Tibial nerve (tissue), 4 donors: ENCODE measurements at regions not wholly inside any gene's neighbourhood (a gene's known extent, or its start where the extent isn't known, plus 50 kb on each side); places are given as distances from the start of the nearest gene placed in this dataset.

Experiments
- DNase-seq, 2 donors: peaks; one replicate each; pipeline ENCODE4 v3.0.0-alpha.2; 2019; ENCODE audit warnings: low spot score in 2 of 2
- H3K27ac ChIP-seq, 4 donors: fragments of 200-600 bp; sonication (generic) in 3 of 4; one replicate each; pipeline ENCODE4 v1.5.1; 2017 to 2019; ENCODE audit warnings: mild to moderate bottlenecking in 1 of 4
- H3K27me3 ChIP-seq, 2 donors: fragments of 200-600 bp; sonication (generic) in 1 of 2; one replicate each; pipeline versions ENCODE4 v1.5.1 to v1.6.0; 2017 to 2019
- H3K36me3 ChIP-seq, 3 donors: fragments of 200-600 bp; sonication (generic); one replicate each; pipeline ENCODE4 v1.5.1; 2018 to 2019
- H3K4me1 ChIP-seq, 4 donors: fragments of 200-600 bp; sonication (generic) in 3 of 4; one replicate each; pipeline ENCODE4 v1.5.1; 2017 to 2019
- H3K4me3 ChIP-seq, 4 donors: fragments of 200-600 bp; sonication (generic) in 3 of 4; one replicate each; pipeline ENCODE4 v1.5.1; 2017 to 2019; ENCODE audit warnings: mild to moderate bottlenecking in 1 of 4, moderate library complexity in 1 of 4
- H3K9me3 ChIP-seq, 4 donors: fragments of 200-600 bp; sonication (generic) in 3 of 4; one replicate each; pipeline ENCODE4 v1.5.1; 2017 to 2019
- CTCF ChIP-seq, 5 experiments: fragments of 200-600 bp in 3 of 5; fragments of 450-650 bp in 2 of 5; sonication (generic) in 3 of 5; IDR thresholded peaks; one replicate each; pipeline ENCODE4 v1.5.1; 2016 to 2019; ENCODE audit warnings: antibody characterized with exemption in 5 of 5, mild to moderate bottlenecking in 3 of 5, moderate library complexity in 2 of 5
- EP300 ChIP-seq, 2 donors: sonication (generic); formaldehyde crosslinking; IDR thresholded peaks; one replicate each; pipeline ENCODE4 v1.6.1; 2017; ENCODE audit warnings: antibody characterized with exemption in 2 of 2, mild to moderate bottlenecking in 1 of 2
- POLR2A ChIP-seq, 2 donors: fragments of 450-650 bp; IDR thresholded peaks; one replicate each; pipeline ENCODE4 v1.6.1; 2017; ENCODE audit warnings: antibody characterized with exemption in 2 of 2, mild to moderate bottlenecking in 2 of 2, moderate library complexity in 2 of 2
- WGBS, 2 donors: methylation state at CpG; one replicate each; pipeline ENCODE4 v1.1.5; 2018; 5-methylcytosine and 5-hydroxymethylcytosine counted together

- H3K9me3 ChIP-seq: no peaks in the 10 kb centered on the region
- no peak overlapping the region for H3K4me3 ChIP-seq
- H3K36me3 ChIP-seq: no peaks in the 10 kb centered on the region
- peak overlapping the region in 1 of 4 donors; percentile 49 for H3K27ac ChIP-seq
- 73 to 78% methylated on average over 8 of the region's 8 CpGs for WGBS, 2 donors
- peaks cover 0 to 23% (median 3%) of the 10 kb centered on the region in 4 donors for H3K4me1 ChIP-seq
- no peaks in the 10 kb centered on the region for H3K27me3 ChIP-seq
- no peak for DNase-seq
- TF ChIP-seq CTCF (IDR thresholded peaks at IDR 0.05): no peak
- no peak for TF ChIP-seq EP300 (IDR thresholded peaks at IDR 0.05)
- no peak for TF ChIP-seq POLR2A (IDR thresholded peaks at IDR 0.05)
Observed at GRCh38 chr9:81372628-81373191, 316.6 kb downstream of the TLE1 start.

- Histone ChIP-seq H3K4me3 (no peak overlapping the region), H3K36me3 (no peaks in the 10 kb centered on the region), H3K9me3 (no peaks in the 10 kb centered on the region), H3K27me3 (no peaks in the 10 kb centered on the region), H3K27ac (peak overlapping the region in 2 of 4 donors; percentile 3 to 8), H3K4me1 (peaks cover 0 to 16% (median 3%) of the 10 kb centered on the region in 4 donors)
- DNase-seq: no peak
- TF ChIP-seq EP300 (IDR thresholded peaks at IDR 0.05) (no peak), POLR2A (IDR thresholded peaks at IDR 0.05) (no peak), CTCF (IDR thresholded peaks at IDR 0.05) (no peak)
- WGBS, 2 donors: 63 to 74% methylated on average over 7 of the region's 7 CpGs
Observed at GRCh38 chr9:81371824-81372223, 317.5 kb downstream of the TLE1 start.

- Histone ChIP-seq H3K4me3 (no peak overlapping the region), H3K9me3 (peaks cover 0 to 2% (median 0%) of the 10 kb centered on the region in 4 donors), H3K27ac (no peak overlapping the region), H3K27me3 (no peaks in the 10 kb centered on the region), H3K4me1 (peaks cover 0 to 13% (median 3%) of the 10 kb centered on the region in 4 donors), H3K36me3 (no peaks in the 10 kb centered on the region)
- TF ChIP-seq POLR2A (IDR thresholded peaks at IDR 0.05) (no peak), CTCF (IDR thresholded peaks at IDR 0.05) (no peak), EP300 (IDR thresholded peaks at IDR 0.05) (no peak)
- no peak for DNase-seq
- WGBS, 2 donors: 72 to 76% methylated on average over 7 of the region's 7 CpGs
Observed at GRCh38 chr9:81370650-81371049, 318.7 kb downstream of the TLE1 start.

GRCh38 chr9:81370096-81370495, 319.3 kb downstream of the TLE1 start:
- no peaks in the 10 kb centered on the region for H3K27me3 ChIP-seq
- no peak overlapping the region for H3K4me3 ChIP-seq
- no peak overlapping the region for H3K27ac ChIP-seq
- H3K36me3 ChIP-seq: no peaks in the 10 kb centered on the region
- H3K4me1 ChIP-seq: peaks cover 0 to 8% (median 2%) of the 10 kb centered on the region in 4 donors
- TF ChIP-seq EP300 (IDR thresholded peaks at IDR 0.05) (no peak), POLR2A (IDR thresholded peaks at IDR 0.05) (no peak), CTCF (IDR thresholded peaks at IDR 0.05) (no peak)
- 86 to 91% methylated on average over 3 of the region's 3 CpGs for WGBS, 2 donors
- DNase-seq: no peak
- H3K9me3 ChIP-seq: peaks cover 0 to 8% (median 3%) of the 10 kb centered on the region in 4 donors

- Histone ChIP-seq H3K4me1 (no peaks in the 10 kb centered on the region), H3K9me3 (peaks cover 0 to 17% (median 3%) of the 10 kb centered on the region in 4 donors), H3K4me3 (no peak overlapping the region), H3K27me3 (no peaks in the 10 kb centered on the region), H3K27ac (no peak overlapping the region), H3K36me3 (no peaks in the 10 kb centered on the region)
- WGBS, 2 donors: 88 to 90% methylated on average over 1 of the region's 1 CpG
- TF ChIP-seq CTCF (IDR thresholded peaks at IDR 0.05) (no peak), EP300 (IDR thresholded peaks at IDR 0.05) (no peak), POLR2A (IDR thresholded peaks at IDR 0.05) (no peak)
- no peak for DNase-seq
Observed at GRCh38 chr9:81369121-81369520, 320.2 kb downstream of the TLE1 start.
